Retina (tissue), 1 donor: ENCODE measurements at regions not wholly inside any gene's neighbourhood (a gene's known extent, or its start where the extent isn't known, plus 50 kb on each side); places are given as distances from the start of the nearest gene placed in this dataset.
A peak's percentile ranks its signal among the peaks of the same experiment; 100 is the strongest.

ENCODE experiments used
- DNase-seq: peaks from one replicate; pipeline ENCODE4 v3.0.0-alpha.2; 2016

DNA sequence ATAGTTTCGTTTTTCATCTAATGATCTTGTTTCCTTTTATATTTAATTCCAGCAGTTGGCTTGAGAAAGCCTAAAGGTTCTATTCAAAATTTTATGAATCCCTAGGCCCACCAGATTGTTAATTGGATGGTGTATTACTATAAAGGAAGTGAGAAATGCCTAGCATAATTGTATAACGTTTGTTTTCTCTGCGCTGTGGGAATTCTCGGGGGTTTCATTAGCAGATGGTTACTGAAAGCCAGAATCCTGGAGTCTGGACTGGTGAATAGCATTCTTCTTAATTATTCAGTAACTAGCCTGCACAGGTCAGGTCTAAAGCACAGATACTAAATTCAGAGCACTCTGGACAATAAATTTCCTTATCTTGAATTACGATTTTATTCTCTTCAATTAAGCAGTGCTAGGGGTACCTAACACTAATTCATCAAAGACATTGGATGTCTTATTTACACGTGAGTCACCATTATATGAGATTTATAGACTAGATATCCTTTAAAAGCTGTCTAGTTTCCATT lies 459.4 kb downstream of the DTHD1 start:
- no peak for DNase-seq

DNA sequence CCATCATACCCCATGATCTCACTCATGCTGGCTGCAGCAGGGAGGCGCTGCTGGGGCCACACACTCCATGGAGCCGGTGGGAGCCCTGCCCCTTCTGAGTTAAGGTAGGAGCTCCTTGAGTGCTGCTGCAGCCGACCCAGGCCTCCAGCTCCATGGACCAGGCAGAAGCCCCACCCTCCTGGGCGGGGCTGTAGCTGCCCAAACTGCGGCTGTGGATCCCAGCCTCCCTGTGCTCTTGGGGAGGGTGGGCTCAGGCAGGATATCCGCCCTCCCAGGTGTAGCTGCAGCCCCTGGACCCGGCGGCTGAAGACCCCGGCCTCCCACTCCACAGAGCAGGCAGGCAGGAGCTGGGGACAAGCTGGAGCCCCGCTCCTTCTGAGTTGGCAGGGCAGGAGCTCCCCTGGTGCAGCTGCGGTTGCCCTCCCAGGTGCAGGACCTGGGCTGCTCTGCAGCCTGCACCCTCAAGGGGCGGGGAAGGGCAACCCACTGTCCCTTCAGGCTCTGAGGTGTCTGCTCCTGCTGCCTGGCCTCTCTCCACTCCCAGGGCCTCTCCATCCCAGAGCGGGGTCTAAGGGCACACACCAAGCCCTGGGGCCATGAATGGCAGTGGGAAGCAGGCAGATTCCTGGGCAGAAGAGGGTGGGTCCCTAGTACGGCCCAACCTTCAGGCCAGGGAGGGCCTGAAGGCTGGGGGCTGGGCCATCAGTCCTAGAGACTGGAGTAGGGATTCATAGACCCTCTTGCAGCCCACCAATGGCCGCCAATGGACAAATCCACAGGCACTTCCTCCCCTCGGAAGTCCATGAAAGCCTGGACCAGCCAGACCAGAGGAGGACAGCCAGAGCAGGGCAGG lies 466.1 kb downstream of the DTHD1 start:
- no peak for DNase-seq

DNA sequence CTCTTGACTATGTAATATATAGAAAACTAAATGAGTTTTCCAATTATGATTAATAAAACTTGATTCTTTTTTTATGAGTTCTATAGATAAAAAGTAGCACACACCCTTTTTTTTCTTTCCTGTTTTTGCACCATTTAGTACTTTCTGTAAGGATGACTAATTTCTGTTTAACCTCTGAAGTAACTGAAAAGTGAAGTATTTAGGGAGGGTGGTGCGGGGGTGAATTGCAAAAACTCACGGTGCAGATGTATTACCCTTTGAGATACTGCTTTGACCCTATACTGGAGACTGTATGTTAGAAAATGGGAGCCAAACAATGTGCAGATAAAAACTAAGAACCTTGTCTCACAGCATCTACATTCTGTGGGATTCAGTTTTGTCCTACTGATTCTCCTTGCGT lies 471.6 kb downstream of the DTHD1 start:
- DNase-seq = no peak

DNA sequence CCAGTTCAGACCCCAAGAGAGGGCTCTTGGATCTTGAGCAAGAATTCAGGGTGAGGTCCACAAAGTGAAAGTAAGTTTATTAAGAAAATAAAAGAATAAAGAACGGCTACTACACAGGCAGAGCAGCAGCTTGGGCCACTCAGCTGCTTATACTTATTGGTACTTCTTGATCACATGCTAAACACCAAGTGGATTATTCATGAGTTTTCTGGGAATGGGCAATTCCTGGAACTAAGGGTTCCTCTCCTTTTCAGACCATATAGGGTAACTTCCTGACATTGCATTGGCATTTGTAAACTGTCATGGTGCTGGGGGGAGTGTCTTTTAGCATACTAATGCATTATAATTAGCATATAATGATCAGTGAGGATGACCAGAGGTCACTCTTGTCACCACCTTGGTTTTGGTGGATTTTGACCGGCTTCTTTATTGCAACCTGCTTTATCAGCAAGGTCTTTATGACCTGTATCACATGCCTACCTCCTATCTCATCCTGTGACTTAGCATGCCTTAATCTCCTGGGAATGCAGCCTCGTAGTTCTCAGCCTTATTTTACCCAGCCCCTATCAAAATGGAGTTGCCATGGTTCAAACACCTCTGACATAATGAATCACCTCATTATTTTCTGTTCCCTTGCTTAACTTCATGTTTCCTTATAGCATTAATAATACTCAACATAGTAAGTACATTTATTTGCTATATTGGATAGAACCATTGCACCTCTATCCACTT lies 476.3 kb downstream of the DTHD1 start:
- no peak for DNase-seq

DNA sequence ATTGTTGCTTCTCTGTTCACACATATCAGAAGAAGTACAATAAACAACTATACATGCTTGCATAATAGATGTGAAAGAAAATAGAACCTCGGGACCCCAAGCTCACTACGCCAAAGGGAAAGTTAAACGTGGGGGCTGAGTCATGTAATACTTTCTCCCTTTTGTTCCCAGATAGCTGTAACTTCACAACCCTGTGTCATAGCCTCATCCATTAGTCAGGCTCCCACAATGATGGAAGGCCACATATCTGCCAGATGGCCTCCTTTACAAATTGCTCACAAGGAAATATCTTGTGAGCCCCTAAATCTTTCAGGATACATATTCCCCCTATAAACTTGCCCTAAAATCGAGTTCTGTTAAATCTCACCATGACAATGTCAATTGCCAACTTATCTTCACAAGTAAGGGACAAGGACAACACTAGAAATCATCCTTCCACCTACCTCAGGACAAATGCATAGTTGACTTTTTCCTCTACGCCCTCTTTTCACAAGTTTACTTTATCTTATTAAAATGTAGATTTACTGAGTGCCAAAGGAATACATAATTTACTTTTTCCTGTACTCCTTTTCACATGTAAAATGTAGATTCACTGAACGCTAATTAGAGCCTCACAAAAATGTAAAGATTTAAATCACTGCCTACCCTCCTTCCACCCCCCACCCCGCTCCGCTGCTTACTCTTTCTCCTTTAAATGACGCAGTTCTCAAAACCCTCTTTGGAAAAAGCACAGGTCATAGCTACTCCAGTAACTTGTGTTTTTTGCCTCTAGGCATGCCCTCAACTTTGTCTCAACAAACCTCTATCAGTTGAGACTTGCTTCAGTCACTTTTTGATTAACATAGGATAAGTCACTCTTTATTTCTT lies 477.1 kb downstream of the DTHD1 start:
- no peak for DNase-seq

DNA sequence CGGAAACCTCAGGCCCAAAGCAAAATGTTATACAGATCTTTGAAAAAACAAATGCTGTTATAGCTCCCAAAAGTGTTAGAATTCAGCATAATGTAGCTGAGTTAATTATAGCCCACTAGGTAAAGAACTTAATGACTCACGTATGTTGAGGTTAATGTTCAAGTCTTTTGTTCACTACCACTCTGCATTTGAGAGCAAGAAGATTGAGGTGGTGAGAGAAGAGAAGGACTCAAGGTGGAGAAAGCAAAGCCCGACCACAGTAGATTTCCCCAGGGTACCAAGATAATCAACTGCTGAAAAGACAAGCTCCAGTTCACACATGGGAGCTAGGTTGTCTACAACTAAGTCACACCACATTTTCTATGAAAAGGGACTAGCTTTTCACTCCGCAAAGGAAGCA lies 480.2 kb downstream of the DTHD1 start:
- DNase-seq = no peak

DNA sequence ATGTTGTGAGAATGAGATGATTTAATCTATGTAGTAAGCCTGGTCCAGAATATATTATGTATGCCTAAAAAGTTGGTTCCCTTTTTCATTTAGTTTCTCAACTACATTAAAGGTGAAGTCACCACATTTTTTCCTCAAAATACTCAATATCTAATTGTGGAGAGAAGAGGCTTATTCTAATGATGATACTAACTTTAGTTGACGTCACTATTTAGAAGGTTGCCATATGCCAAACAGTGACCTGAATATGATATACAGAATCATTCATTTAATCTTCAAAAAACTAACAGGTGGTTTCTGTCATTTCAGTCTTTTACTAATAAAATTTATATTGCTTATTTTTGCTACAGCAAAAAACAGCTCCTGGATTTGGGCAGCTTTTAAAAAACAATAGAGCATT lies 480.7 kb upstream of the NWD2 start:
- no peak for DNase-seq

DNA sequence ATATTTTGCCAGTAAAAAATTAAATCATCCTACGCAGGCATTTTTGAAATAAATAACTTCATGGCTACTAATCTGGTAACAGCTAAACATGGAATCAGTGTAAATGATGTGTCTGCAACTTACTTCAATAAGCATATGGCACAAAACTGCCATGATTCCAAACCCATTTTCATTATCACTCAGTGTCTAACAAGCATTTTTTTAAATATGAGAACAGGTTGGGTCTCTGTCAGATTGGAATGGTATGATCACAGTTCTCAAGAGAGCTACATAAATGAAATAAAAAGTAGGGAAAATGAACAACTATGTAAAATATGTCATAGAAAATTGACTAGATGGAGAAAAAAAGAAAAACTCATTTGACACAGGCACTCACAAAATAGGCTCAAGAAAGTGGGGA lies 476.9 kb upstream of the NWD2 start:
- DNase-seq = no peak

DNA sequence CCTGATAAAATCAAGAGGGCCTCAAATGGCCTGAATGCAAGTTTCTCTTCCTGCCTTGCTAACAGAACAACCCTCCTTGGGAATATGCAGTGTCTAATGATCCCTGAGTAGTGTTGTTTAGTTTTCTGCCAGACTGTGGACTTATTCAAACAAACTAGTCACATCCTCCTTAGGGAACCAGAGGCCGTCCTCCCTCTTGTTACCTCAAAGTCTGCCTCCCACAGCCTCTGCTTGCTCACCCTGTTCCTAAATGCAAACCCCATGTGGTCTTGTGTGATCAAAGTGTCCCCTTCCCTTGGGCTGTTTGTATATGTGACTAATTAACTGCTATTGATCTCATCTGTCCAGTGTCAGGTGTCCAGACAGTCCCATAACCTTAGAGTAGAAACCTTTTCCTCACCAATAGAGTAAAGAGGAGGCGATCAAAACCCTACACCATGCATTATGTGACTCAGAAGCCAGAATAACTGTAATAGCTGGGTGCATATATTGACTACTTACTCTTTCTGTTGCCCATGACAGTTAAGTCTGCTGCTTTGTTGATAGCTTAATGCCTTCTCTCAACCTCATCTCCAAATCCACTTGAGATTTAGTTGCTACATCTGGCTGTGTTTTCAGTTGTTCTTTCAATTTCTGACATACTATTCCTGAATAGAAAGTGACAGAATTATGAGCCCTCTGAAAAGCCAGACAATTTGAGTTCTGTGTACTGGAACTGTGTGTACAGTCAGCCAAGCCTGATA lies 473.0 kb upstream of the NWD2 start:
- peak; percentile 12 for DNase-seq

DNA sequence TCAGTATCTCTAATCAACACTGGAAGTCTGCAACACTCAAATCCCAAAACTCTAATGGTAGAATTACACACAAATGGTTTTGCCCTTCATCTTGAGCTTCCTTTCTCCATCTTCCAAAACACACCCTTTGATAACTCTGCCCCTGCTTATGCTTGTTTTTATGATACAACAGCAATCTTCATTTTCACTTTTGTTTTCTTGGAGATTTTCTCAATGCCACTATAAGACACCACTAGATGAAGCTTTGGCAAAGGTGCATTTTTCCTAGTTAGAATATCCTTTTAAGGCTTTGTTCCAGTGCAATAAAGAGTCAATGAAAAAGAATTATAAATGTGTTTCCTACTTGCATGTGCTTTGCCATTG lies 472.4 kb upstream of the NWD2 start:
- no peak for DNase-seq

DNA sequence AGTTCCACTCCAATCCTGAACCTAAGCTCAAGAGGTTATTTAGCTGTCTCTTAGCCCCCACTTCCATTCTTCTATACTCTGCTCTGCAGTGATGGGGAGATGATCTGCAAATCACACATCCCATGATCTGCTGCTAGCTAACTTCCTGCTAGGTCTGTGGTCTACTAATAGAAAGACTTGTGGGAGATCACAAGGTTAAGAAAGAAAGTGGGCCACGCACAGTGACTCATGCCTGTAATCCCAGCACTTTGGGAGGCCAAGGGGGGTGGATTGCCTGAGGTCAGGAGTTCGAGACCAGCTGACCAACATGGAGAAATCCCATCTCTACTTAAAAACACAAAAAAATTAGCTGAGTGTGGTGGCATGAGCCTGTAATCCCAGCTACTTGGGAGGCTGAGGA lies 471.1 kb upstream of the NWD2 start:
- no peak for DNase-seq

DNA sequence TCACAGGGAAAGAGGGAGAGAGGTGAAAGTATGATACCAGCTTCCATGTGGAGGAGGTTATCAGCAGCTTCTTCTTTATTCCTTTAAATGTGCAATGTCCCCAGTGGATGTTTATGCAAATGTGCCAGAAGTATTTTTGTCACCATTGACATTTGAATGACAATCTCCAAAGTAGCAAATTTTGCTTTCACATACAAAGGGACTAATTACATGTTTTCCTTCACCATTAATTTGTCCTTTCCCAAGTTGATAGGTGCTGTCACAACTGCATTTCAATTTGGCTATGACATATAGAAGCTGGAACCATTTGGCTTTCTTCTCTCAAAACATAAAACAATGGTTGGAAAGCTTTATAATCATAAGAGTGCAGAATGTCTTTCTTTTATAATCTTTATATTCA lies 469.0 kb upstream of the NWD2 start:
- DNase-seq = no peak

DNA sequence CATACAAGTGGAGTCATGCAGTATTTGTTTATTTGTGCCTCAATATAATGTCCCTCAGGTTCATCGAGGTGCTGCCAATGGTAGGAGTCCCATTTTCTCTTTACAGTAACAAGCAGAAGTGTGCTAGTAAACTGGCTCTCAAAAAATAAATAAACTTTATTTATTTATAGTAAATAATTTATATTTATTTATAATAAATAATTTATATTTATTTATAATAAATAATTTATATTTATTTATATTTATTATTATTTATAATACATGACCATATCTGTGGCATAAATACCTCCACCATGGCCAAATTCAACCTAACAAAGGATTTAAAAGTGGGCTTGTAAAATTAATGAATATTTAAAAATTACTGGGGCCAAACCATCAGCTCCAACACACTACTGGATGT lies 464.9 kb upstream of the NWD2 start:
- no peak for DNase-seq

DNA sequence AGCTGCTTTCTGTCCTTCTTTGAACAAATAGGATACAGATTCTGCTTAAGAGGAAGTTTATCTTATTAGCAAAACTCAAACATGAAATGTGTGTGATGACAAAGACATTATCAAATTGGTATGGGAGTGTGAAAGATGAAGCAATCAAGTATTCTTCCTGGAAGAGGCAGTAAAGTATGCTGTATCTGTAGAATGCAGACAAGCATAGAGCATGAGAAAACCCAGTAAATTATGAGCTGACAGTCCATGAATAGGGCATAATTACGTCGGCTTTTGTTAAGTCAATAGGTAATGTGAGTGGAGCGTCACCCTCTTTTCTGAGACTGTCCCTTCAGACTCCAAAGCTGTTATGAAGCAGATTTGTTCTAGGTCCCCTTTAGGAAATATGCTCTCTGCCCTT lies 458.6 kb upstream of the NWD2 start:
- no peak for DNase-seq

DNA sequence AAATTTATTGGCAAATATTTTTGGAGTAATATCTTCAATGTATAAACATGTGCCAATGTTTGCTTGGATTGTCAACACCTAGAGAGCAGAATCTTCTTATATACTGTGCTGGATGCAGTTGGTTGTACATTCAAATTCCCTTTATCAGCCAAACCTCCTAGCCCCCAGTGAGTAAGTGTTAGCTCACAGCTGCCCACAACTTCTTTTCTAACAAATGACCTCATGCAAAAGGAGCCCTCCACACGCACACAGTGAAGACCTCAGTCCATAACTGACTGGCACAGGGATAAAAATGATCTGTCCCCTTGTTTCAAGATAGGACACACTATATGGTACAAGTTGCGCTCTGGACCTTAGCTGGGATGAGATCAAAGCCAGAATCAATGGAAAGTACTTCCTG lies 458.0 kb upstream of the NWD2 start:
- no peak for DNase-seq

DNA sequence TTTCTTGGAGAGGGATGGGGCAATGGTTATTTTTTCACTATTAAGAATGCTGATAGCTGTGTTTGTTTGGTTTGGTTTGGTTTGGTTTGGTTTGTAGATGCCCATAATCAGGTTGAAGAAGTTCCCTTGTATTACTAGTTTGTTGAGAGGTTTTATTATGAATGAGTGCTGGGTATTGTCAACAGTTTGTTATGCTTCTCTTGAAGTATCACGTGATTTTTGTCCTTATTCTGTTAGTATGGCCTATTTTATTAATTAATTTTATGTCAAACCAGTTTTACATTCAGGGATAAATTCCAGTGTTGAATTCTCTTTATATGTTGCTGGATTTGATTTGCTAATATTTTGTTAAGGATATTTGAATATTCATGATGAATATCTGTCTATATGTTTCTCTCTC lies 449.8 kb upstream of the NWD2 start:
- no peak for DNase-seq

DNA sequence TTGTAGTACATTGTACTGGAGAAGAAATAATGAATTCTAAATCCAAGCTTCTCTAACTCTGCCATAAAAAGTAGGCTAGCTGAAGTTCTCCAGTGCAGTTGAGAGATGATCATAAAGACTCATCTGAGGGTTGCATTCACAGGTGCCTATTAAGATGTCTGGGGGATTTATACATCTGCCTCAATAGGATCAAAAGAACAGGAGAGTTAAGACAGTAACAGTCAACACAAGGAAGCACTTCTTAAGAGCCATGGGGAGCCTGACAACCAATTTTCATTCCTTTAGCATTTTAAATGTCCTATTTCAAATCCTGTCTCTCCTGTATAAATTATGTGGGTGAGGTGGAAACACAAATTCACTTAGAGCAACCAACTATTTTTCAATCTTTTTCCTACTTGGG lies 432.4 kb upstream of the NWD2 start:
- no peak for DNase-seq

DNA sequence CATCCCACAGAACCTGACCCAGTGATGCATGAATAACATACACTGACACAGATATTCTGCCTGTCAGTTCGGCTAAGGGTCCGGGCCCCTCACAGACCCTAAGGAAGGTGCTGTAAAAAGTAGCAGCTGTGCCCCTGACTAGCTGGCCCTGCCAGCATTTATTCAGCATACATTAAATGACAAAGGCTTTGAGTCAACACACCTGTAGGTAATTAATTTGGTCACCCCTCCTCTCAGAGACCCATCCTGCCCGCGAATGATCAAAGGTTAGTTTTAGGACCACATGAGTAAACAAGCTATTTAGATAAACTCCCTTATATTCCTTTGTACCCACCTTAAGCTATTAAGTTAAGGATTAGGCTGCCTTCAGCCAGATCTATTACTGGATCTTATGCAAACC lies 429.0 kb upstream of the NWD2 start:
- peak; percentile 25 for DNase-seq

DNA sequence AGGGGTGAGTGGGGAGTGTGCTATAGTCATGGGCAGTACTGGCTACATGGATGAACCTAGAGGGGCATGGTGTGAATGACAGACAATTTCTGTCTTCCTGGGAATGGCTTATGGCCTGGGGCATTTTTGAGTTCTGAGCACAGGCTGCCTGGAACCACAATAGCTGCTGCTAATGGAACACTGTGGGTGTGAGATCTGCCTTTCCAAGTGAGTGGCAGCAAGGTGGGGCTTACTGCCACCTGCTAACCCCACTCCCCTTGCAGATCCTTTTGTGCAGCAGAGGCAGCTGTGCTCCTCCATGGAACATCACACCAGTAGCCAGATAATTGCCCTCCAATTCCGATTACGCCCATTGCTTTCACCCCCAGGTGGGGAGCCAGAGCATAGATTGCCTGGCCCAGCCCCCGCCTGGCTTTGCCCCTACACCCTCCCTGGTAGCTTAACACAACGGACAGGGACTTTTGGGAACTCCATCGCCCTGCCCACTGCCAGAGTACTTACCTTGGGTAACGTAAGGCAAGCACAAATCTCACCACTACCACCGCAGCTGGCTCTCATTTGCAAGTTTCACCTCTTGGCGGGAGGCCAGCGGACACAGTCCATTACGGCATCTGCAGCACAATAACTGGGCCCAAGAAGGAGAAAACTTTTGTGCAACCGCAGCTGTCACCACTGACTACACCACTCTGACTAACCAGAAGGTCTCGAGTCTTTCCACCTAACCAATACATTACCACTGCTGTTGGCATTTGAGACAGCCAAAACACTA lies 421.2 kb upstream of the NWD2 start:
- DNase-seq = no peak

DNA sequence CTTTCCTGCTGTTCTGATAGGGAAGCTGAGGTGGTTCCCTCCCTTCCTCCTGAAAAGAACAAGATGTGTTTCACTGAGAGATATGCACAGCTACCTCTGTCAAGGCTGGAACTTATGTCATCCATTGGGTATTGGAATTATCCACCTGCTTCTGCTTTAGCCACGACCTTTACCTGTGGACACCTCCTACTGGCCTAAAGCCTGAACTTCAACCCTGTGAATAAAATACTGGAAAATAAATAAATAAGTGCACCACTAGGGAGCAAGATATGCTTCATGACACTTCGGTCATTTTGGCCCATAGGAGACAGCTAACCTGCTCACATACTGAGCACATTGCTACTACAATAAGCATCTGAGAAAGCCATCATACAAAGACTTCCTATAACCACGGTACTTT lies 419.9 kb upstream of the NWD2 start:
- no peak for DNase-seq

DNA sequence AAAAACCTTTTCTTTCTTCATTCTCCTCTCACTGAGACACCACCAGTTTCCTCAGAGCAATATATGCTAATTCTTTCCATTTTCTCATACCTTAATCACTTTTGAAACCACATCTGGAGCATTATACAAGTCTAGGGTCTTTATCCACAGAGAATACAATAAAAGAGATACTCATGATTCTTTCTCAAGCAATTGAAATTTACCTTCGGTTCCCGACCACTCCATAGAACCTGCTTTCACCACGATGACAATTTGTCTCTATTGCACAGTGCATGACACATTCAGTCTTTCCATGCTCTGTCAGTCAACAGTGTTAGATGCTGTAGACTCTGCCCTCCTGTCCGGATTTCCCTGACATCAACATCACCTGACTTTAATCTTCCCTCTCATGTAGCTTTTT lies 409.3 kb upstream of the NWD2 start:
- DNase-seq = no peak
